Muscle layer of colon (tissue), 2 donors: ENCODE measurements at regions not wholly inside any gene's neighbourhood (a gene's known extent, or its start where the extent isn't known, plus 50 kb on each side); places are given as distances from the start of the nearest gene placed in this dataset.

Source experiments
- H3K27ac ChIP-seq: one replicate; pipeline ENCODE4 v1.7.0; 2013; ENCODE audit warnings: low read depth, mild to moderate bottlenecking, low read length, moderate library complexity
- H3K27me3 ChIP-seq, 2 donors: one replicate each; pipeline ENCODE4 v1.7.0; 2013; ENCODE audit warnings: low read length in 2 of 2, mild to moderate bottlenecking in 2 of 2; ENCODE audit not compliant: insufficient read depth in 2 of 2, control insufficient read depth in 1 of 2
- H3K36me3 ChIP-seq: one replicate; pipeline ENCODE4 v1.7.0; 2013; ENCODE audit warnings: mild to moderate bottlenecking, low read length; ENCODE audit not compliant: insufficient read depth
- H3K4me1 ChIP-seq: one replicate; pipeline ENCODE4 v1.7.0; 2013; ENCODE audit warnings: mild to moderate bottlenecking, low read length; ENCODE audit not compliant: insufficient read depth
- H3K4me3 ChIP-seq, 2 donors: one replicate each; pipeline ENCODE4 v1.7.0; 2013; ENCODE audit warnings: low read length in 2 of 2, low read depth in 1 of 2, mild to moderate bottlenecking in 1 of 2, moderate library complexity in 1 of 2
- H3K9ac ChIP-seq: one replicate; pipeline ENCODE4 v1.7.0; 2013; ENCODE audit warnings: low read length
- H3K9me3 ChIP-seq: one replicate; pipeline ENCODE4 v1.7.0; 2013; ENCODE audit warnings: mild to moderate bottlenecking, low read length
- donor health status: abdominal sarcoma.
- donor health status: Adenocarcinoma of cecum.

DNA sequence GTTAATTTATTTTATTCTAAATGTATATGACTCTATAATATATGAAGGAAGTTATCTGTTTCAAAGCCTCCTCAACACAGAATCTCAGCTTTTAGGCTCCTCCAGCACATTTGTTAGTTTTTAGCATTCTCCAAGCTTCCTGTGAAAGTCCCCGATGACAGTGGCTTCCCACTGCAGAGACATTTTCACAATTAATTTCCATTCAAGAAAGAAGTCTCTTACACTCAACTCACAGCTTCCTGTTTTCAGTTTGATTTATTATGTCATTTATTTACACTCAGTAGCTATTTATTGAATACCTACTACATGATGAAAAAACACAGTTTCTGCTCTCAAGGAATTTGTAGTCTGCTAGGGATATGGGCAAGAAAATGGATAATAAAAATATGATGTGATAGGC, 2228.2 kb upstream of the WWC1 start:
- H3K4me3 ChIP-seq = no peak overlapping the region
- no peak overlapping the region for H3K27ac ChIP-seq
- H3K9ac ChIP-seq = no peak overlapping the region
- H3K9me3 ChIP-seq = no peaks in the 10 kb centered on the region
- H3K36me3 ChIP-seq = no peaks in the 10 kb centered on the region
- no peaks in the 10 kb centered on the region for H3K27me3 ChIP-seq
- H3K4me1 ChIP-seq = no peaks in the 10 kb centered on the region

- Histone ChIP-seq H3K4me1 (no peaks in the 10 kb centered on the region), H3K9me3 (no peaks in the 10 kb centered on the region), H3K27me3 (no peaks in the 10 kb centered on the region), H3K36me3 (no peaks in the 10 kb centered on the region), H3K4me3 (no peak overlapping the region), H3K27ac (no peak overlapping the region), H3K9ac (no peak overlapping the region)
These were observed 2222.7 kb upstream of the WWC1 start for GRCh38 chr5:166068547-166069335.

GRCh38 chr5:166073901-166074581, 2217.4 kb upstream of the WWC1 start:
- H3K27me3 ChIP-seq = no peaks in the 10 kb centered on the region
- H3K9me3 ChIP-seq = no peaks in the 10 kb centered on the region
- H3K9ac ChIP-seq = no peak overlapping the region
- H3K4me1 ChIP-seq = no peaks in the 10 kb centered on the region
- no peaks in the 10 kb centered on the region for H3K36me3 ChIP-seq
- H3K4me3 ChIP-seq = no peak overlapping the region
- H3K27ac ChIP-seq = no peak overlapping the region

DNA sequence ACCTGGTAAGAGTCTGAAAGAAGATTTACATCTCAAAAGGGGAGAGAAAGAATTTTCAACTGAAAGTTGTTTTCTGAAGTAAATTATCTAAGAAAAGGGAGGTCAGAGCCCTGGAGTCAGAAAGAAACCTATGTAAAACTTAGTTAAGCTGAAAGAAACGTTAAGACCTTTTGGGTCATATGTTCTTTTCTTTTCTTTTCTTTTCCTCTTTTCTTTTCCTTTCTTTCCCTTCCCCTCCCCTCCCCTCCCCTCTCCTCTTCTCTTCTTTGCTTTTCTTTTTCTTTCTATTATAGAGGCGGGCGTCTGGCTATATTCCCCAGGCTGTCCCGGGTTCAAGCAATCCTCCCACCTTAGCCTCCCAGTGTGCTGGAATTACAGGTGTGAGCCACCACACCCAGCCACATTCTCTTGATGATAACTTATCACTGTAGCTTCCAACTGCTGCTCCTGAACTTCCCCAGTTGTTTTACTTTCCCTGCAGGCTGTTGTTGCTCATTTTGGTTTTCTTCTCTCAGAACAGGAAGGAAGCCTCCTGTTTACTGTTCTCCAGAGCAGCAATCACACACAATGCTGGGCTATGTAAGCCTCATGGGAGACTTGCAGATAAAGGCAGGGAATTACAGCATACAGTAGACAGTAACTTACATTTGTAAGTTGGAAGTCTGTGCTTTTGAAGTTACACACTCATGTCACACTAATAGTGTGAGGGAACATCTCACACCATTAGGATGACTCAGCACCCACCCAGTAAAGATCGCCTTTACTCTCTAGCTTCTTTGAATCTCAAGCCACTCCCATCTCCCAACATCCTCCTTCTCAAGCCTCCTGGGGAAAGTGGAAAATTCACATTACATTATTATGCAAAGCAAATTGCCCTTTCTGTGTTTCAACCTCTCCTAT, 2216.6 kb upstream of the WWC1 start:
- no peaks in the 10 kb centered on the region for H3K27me3 ChIP-seq
- H3K4me1 ChIP-seq = no peaks in the 10 kb centered on the region
- no peak overlapping the region for H3K9ac ChIP-seq
- H3K9me3 ChIP-seq = no peaks in the 10 kb centered on the region
- no peaks in the 10 kb centered on the region for H3K36me3 ChIP-seq
- no peak overlapping the region for H3K27ac ChIP-seq
- H3K4me3 ChIP-seq = no peak overlapping the region

DNA sequence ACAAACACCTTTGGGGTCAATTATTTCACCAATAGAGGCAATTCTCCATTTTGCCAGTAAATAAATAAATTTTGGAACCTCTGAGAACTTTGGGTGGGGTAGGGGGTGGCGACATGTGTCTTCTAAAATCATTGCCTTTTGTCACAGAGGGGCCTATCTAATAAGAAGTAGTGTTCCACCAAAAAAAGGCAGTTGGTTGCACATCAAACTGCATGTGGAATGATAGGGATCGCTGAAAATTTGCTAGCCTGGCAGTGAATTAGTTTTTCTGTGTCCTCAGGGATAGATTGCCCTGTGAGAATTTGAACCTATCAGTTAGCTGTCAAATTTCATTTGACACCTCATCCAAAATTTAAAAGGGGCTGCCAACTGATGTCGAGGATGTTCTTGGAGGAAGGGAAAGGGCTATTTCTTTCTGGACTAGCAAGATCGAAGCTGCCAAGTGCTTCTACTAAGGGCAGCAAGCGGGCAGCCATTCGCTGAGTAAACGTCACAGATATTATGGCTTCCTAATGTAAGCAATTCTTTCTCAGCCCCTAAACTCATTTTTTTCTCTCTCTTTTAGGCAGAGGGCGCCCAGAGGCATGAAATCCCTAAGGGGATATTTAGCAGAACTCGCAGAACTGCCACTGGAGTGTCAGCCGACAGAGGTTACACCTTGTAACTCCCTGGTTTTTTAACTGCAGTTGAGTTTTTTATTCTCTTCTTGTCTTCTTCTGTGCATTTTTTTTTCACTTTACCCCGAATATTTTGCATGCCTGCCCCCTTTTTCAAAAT, 2208.1 kb upstream of the WWC1 start:
- no peak overlapping the region for H3K9ac ChIP-seq

DNA sequence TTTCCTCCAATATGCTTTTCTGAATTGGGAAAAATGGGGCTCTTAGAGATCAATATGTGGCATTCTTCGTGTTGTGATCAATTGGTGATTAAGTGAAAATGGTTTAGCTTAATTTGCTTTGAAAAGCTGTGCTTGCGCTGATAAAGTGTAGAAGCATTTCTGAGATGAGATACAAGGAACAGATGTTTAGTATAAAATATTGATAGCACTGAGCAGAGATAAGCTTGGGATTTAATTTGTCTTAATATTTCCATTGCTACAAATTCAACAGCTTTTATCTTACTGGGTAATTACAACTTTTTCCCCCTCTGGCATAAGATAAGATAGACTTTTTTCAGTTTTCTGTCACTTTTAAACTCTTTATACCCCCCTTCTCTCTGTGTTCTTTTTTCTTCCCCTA, 2204.9 kb upstream of the WWC1 start:
- H3K4me3 ChIP-seq = no peak overlapping the region
- no peaks in the 10 kb centered on the region for H3K36me3 ChIP-seq
- no peak overlapping the region for H3K27ac ChIP-seq
- no peak overlapping the region for H3K9ac ChIP-seq
- H3K9me3 ChIP-seq = no peaks in the 10 kb centered on the region
- H3K4me1 ChIP-seq = no peaks in the 10 kb centered on the region
- no peaks in the 10 kb centered on the region for H3K27me3 ChIP-seq

More for the DNA sequence above, 2208.1 kb upstream of the WWC1 start:
- Histone ChIP-seq H3K36me3 (no peaks in the 10 kb centered on the region), H3K4me3 (no peak overlapping the region), H3K9me3 (no peaks in the 10 kb centered on the region), H3K27ac (no peak overlapping the region), H3K4me1 (no peaks in the 10 kb centered on the region), H3K27me3 (no peaks in the 10 kb centered on the region)

- no peaks in the 10 kb centered on the region for H3K36me3 ChIP-seq
- H3K9ac ChIP-seq = no peak overlapping the region
- H3K4me3 ChIP-seq = no peak overlapping the region
- H3K27ac ChIP-seq = no peak overlapping the region
- H3K27me3 ChIP-seq = no peaks in the 10 kb centered on the region
- H3K9me3 ChIP-seq = no peaks in the 10 kb centered on the region
- H3K4me1 ChIP-seq = no peaks in the 10 kb centered on the region
These were observed 2202.9 kb upstream of the WWC1 start for GRCh38 chr5:166088389-166089039.

- no peaks in the 10 kb centered on the region for H3K36me3 ChIP-seq
- H3K27ac ChIP-seq = no peak overlapping the region
- no peaks in the 10 kb centered on the region for H3K27me3 ChIP-seq
- no peak overlapping the region for H3K9ac ChIP-seq
- H3K4me1 ChIP-seq = no peaks in the 10 kb centered on the region
- H3K4me3 ChIP-seq = no peak overlapping the region
- no peaks in the 10 kb centered on the region for H3K9me3 ChIP-seq
These were observed 2199.5 kb upstream of the WWC1 start for GRCh38 chr5:166091931-166092330.

- H3K4me3 ChIP-seq = no peak overlapping the region
- no peak overlapping the region for H3K9ac ChIP-seq
- no peaks in the 10 kb centered on the region for H3K9me3 ChIP-seq
- no peaks in the 10 kb centered on the region for H3K27me3 ChIP-seq
- H3K27ac ChIP-seq = no peak overlapping the region
- no peaks in the 10 kb centered on the region for H3K36me3 ChIP-seq
- no peaks in the 10 kb centered on the region for H3K4me1 ChIP-seq
These were observed 2198.1 kb upstream of the WWC1 start for GRCh38 chr5:166093312-166093711.

GRCh38 chr5:166102947-166103346, 2188.5 kb upstream of the WWC1 start:
- Histone ChIP-seq H3K9me3 (no peaks in the 10 kb centered on the region), H3K4me1 (no peaks in the 10 kb centered on the region), H3K4me3 (no peak overlapping the region), H3K27me3 (no peaks in the 10 kb centered on the region), H3K36me3 (no peaks in the 10 kb centered on the region), H3K27ac (no peak overlapping the region), H3K9ac (no peak overlapping the region)
